COLO668 (cell line): ENCODE measurements at regions not wholly inside any gene's neighbourhood (a gene's known extent, or its start where the extent isn't known, plus 50 kb on each side); places are given as distances from the start of the nearest gene placed in this dataset.

Experiments used
- DNase-seq: peaks from one replicate; lab custom pipeline; 2025; ENCODE audit not compliant: unreplicated experiment; lab: John Stamatoyannopoulos, UW

- DNase-seq: no peak
These were observed 202.4 kb upstream of the AGAP1 start for GRCh38 chr2:235291461-235291860.

- no peak for DNase-seq
These were observed 200.8 kb upstream of the AGAP1 start for GRCh38 chr2:235293061-235293460.

- DNase-seq: no peak
These were observed 198.0 kb upstream of the AGAP1 start for GRCh38 chr2:235295831-235296230.

- no peak for DNase-seq
These were observed 193.3 kb upstream of the AGAP1 start for GRCh38 chr2:235300368-235301201.

DNA sequence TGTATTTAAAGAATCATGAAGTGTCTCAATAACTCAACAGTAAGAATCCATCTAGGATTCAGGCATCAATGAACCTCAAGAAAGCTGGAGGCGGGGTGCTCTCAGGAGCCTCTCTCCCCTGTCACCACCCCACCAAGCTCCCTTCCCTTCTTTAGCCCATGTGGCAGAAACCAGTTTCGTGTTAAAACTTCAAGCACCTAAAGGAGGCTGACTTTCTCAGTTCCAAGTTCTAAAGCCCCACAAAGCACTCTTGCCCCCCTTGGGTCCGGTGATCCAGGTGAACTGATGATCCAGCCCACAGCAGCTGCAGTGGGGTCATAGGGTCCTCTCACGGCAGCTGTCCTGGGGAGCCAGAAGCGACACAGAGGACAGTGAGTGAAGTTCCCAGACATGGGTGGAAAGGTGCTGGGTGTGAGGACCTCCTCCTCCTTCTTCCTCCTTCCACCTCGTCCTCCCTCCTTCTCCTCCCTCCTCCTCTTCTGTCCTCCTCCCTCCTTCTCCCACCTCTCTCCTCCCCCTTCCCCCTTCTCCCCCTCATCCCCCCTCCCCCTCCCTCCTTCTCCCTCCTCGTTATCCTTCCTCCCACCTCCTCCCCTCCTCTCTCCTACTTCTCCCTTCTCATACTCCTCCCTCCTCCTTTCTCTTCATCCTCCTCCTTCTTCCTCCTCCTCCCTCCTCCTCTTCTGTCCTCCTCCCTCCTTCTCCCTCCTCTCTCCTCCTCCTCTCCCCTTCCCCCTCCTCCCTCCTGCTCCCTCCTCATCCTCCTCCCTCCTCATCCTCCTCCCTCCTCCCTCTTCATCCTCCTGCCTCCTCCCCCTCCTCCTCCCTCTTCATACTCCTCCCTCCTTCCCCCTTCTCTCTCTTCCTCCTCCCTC is 192.4 kb upstream of the AGAP1 start:
- no peak for DNase-seq

- DNase-seq: no peak
These were observed 191.6 kb upstream of the AGAP1 start for GRCh38 chr2:235302263-235302662.

- DNase-seq: no peak
These were observed 190.1 kb upstream of the AGAP1 start for GRCh38 chr2:235303499-235304291.

DNA sequence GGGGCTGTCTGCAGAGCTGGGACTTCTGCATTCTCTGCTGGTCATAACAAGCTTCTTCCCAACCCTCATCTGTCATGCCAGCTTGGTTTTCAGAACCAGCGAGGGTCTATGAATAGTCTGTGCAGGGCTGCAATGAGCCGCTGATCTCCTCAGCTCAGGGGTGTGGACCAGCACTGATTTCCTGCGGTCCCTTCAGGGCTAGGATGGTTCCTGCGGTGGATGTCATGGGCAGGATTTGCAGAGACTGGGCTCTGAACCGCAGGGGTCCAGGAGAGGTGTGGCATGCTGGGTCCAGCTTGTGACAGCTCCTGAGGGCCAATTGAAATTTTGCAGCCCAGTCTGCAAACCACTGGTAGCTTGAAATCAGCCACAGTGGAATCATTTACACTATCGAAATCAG is 188.2 kb upstream of the AGAP1 start:
- no peak for DNase-seq

DNA sequence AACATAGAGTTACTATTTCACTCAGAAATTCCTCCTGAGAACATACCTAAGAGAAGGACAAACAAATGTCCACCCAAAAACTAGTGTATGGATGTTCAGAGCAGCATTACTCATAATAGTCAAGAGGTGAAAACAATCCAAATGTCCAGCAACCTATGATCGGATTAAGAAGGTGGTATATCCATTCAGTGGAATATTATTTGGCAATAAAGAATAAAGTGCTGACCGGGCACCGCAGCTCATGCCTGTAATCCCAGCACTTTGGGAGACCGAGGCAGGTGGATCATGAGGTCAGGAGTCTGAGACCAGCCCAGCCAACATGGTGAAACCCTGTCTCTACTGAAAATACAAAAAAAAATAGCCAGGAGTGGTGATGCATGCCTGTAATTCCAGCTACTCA is 182.8 kb upstream of the AGAP1 start:
- DNase-seq: no peak

DNA sequence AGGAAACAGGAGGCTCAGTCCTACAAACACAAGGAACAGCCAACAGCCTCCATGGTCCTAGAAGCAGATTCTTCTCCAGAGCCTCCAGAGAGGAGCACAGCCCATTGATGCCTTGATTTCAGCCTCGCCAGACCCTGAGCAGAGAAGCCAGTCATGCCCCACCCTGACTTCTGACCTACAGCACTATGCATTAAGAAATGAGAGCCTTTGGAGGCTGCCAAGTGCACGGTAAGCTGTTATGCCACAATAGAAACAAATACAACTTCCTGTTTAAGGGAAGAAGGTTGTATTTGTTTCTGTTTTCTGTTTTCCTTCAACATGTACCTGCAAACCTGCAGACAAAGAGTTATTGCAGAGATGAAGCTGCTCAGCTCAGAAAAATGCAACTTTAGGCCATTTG is 181.3 kb upstream of the AGAP1 start:
- DNase-seq: no peak

DNA sequence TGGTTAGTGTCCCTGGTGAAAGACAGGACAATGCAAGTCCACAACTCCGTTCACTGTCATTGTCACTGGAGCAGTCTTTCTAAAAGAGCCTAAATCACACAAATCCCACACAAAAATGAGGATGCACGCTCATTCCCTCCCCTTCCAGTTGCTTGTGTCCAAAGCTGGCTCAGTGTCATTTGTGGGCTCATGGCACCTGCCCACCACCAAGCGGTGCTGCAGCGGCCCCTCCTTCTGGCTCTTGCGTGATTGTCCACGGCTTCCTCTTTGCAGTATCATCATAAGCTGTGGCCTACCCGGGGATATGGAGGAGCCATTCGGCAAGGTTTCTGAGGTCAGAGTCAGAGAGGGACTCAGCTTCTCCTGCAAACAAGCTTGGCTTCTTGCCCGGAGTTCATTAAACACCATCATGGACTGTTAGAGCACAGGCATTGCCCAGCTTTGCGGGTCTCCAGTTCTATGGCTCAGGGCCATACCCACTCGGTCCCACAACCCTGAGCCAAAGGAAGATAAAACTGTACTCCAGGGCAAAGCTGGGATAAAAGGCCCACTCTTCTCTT is 179.4 kb upstream of the AGAP1 start:
- DNase-seq: no peak

DNA sequence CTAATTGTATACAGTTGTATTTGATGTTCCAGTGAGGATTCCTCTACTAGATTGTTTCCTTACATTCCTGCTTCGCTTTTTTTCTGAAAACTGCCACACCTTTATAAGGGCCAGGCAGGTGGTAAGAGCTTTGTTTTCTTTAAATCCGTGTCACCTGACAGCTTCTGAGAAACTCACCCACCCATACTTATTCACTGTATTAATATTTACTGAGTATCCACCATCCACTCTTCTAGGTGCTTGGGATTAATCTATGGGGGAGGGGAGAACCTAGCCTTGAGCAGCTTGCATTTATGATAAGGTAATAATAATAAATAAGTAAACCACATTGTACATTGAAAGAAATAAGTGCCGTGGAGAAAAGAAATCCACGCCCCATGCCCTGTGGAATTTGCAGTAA is 174.7 kb upstream of the AGAP1 start:
- no peak for DNase-seq

- no peak for DNase-seq
These were observed 173.5 kb upstream of the AGAP1 start for GRCh38 chr2:235320326-235320725.

DNA sequence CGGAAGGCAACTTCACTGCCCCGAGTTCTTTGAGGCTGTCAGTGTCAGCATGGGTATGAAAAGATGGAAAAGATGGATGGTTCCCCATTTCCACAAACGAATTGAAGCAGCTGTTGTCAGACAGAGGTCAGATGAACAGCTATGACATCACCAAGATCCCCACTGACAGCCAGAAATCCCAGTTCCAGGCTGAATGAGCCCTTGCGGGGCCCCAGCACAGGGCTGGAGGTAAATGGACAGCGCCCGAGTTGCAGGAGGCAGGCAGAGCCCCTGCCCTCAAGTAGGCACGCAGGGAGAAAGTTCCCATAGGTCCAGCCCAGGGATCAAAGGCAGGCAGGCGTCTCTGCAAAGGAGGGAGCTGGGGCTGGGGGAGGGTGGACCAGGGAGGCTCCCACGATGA is 169.5 kb upstream of the AGAP1 start:
- no peak for DNase-seq

GRCh38 chr2:235325151-235325550 is 168.7 kb upstream of the AGAP1 start:
- peak; percentile 34 for DNase-seq

GRCh38 chr2:235328991-235329390 is 164.9 kb upstream of the AGAP1 start:
- DNase-seq: no peak

DNA sequence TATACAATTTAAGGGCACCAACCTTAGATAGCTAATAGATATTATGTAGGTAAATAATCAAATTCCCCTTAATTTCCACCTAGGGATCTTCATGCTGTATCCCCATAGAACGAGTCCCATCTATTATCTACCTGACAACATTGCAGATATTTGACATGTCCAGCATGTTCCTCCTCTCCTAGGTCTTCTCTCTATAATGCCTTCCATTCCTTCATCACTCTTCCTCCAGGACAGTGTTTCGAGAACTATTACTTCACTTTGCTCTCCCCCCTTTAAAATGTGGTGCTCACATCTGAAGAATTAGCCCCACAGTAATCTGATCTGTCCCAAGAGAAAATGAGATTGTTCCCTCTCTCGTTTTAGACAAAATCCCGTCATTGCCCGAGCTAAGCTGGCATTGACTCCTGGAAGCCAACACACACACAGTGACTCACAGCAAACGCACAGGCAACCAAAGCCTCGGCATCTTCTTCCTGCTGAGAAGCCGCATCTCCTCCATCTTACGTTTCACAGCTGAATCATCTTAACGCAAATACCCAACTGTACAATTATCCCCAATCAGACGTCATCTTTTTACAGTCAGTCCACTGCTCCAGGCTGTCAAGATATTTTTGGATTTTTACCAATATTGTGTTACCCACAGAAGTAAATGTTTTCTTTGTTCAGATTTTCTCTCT is 162.9 kb upstream of the AGAP1 start:
- no peak for DNase-seq

GRCh38 chr2:235332240-235332890 is 161.5 kb upstream of the AGAP1 start:
- no peak for DNase-seq

DNA sequence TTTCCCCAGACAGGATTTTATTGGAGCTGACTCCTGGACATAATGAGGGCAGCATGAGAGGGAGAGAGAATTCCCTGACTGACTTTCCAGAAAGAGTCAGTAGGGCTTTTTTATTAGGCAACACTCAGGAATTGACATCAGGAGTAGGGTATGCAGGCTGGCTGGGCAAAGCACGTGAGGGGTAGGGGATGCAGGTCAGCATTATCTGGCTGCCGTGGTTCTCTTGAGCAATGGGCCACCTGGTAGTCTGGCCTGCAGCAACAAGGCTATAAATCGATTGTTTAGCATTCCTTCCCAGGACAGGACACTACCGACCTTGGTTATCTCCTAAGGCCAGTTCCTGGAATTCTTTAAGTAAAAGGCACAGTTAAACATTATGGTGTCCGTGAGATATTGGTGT is 160.8 kb upstream of the AGAP1 start:
- DNase-seq: no peak

DNA sequence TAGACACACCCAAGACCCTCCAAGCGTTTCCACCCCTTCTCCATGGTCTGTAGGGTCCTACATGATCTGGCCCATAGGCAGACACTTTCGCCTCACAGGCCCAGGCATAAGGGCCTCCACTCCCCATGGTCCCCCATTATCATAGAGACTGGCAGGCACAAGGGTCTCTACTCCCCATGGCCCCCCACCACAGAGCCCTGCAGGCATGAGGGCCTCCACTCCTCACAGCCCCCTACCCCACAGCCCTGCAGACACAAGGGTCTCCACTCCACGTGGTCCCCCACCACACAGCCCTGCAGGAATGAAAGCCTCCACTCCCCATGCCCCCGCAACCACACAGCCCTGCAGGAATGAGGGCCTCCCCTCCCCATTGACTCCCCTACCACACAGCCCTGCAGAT is 159.7 kb upstream of the AGAP1 start:
- no peak for DNase-seq
